HG03139 (cell line): ENCODE measurements at regions not wholly inside any gene's neighbourhood (a gene's known extent, or its start where the extent isn't known, plus 50 kb on each side); places are given as distances from the start of the nearest gene placed in this dataset.

ENCODE experiments used
- ATAC-seq: cut with Tn5 transposase; IDR thresholded peaks from one replicate; pipeline ENCODE4 v1.9.1; 2021; ENCODE audit not compliant: unreplicated experiment

DNA sequence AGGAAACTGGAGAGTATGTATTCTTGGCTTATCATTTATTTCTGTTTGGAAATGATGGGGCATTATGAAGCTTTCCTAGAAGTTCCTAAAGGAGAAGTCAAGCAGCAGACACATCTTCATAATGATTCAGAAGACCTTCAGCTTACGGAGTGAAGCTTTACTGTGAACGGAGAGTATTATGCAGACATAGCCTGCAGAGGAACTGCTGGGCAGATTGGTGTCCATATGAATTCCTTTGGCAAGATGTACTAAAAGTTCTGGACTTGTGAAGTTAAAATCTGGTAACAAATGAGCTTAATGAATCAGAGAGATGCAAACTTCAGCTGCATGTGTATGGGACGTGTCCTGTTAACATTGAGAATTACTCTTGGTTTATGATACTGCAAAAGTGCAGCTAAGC is 60.1 kb downstream of the NABP1 start:
- no peak for ATAC-seq

DNA sequence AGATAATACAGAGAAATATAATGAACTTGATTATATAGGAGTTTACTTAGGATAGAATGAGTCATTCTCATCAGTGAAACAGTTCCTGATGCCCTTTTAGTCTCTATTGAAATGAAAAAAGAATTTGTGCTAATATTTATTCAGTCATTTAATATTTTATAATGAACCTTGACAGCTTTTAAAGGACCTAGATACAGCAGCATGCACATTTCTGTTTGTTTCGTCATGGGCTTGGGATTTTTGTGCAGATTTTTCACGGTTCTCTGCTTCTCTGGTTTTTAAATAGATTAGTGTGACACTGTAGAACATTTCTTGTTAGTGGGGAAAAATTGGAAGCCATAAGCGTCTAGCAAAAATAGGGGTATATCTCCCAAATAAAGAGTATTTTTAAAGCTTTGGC is 60.7 kb downstream of the NABP1 start:
- no peak for ATAC-seq

DNA sequence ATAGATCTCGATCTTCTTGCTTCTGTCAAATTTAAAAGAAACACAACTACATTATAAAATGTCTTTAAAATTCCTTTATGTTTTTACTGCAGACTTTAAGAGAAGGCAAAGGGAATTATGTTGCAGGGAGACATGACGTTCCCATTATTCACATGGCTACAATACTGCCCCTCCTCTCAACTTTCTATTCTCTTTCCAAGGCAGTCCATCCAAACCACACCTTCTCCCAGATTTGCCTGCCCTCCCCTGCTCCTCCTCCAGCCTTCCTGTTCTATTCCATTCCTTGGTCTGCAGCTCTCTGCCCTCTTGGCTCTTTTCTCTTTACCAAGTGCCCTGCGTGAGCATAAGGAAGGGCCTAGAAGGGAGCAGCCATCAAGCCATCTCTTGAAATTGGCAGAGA is 61.3 kb downstream of the NABP1 start:
- no peak for ATAC-seq

DNA sequence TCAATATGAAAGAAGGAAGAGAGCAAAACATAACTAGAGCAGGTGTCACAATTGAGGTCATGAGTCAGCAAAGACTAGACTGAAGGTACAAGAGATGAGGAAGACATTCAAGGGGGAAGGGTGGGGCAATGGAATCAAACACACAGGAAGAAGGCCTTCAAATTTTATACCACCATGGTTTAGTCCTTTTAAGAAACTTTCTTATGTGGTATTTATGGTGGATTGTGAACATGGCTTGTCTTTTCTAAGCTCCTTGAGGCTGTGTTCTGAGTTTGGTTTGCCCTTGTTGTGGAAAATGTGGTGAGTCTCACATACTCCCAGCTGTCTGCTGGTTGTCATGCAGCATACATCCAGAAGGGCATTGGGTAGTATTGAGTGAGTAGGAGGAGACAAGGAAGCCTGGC is 62.1 kb downstream of the NABP1 start:
- ATAC-seq, result peak; percentile 88

DNA sequence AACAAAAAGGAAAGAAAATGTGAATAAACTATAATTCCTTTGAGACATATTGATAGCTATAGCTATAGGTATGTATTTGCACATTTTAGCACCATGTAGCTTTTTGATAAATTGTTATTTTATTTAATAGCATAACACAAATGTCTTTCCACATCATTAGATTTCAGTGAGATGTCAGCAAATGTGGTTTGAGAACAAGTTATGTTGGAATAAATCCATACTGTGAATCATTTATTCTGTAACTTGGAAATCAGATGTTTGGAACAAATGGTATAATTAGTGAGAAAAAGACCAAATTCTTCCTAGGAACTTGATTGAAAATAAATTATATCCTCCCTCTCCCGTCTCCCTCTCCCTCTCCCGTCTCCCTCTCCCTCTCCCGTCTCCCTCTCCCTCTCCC is 62.8 kb downstream of the NABP1 start:
- ATAC-seq, result no peak

DNA sequence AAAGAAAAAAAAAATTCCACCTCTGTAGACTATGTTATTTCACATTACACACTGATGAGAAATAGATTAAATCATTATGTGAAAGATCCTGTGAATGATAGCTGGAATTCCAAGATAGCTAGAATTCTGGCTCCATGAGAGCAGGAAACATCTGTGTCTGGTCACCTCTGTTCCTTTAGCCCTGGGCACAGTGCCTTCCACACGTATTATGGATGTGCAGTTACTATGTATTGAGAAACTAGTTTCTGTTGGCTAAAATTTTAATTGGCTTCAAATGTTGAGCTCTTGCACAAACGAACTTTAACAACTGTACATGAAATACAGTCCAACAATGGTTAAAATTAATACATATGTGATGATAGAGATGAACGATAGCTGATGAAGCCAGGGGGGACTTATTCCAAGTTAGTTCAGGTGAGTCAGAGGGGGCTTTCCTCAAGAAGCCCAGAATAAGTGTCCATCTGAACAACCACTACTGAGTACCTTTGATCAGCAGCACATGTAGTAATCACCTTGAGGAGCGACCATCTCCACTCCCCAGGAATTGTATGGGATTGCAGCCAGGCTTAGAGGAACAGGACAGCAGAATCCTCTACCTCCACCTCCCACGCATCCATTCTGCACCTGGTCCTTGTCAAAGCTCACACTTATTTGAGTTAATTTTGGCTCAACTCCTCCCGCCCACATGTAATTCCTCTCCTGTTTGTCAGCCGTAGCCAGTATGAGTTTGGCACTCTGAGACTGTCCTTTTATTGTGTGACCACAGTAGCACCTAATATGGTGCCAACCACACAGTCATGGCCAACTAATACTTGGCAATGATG is 68.6 kb downstream of the NABP1 start:
- no peak for ATAC-seq

DNA sequence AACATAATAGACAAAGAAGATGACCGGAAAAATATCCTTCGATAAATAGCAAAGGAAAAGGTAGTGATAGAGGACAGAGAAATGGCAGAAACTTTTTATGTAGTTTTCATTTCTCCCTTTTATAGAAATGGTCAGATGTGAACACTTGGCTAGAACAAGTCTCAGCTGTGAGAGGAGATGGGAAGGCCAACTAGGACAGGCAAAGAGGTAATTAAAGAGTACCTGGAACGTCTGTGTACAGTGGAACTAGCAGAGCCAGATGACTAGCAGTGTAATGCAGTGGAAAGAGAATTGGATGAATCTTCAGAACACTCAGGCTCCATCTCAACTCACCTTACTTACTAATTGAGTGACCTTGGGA is 69.2 kb downstream of the NABP1 start:
- ATAC-seq, result no peak

DNA sequence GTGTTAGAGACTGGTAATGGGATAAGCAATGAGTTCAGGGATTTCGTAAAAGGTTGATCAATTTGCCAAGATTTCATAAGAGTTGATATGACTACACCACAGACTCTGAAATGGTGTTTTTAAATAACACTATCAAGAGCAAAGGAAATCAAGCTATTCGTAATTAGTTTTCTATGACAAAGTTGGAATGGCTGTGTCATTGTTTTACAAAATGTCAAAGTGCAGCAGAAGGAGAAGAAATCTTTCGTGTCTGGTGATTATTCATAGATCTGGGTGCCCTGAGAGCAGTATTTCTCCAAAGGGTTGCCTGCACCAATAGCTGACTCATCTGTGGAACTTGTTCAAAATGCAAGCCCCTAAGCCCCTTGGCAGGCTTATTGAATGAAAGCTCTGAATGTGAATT is 70.1 kb downstream of the NABP1 start:
- no peak for ATAC-seq

DNA sequence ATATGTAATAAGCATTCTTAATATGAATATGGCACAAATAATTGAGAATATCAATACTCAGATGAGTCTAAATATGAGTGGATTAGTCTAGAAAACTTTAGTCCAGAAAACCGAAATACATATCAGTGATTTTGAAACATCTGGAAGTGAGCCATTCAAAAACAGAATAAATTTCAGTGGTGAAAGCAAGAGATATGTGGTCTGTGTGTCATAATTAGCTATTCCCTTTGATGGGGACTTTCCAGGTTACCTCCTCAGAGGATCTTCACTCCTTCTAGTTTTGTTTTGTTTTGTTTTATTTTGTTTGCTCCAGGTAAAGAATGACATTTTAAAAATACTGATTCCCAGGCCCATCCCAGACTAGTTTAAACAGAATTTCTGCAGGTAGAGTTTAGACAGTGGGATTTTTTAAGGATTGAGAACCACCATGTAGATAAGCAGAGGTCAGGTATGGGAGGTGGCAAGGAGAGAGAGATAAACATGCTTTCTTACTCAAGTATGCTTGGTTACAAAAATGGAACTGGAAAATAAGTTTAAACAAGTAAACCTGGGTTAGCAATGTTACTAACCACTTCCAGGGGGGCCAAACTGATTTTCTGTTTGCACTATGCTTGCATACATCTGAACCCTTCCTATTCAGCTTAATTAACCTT is 70.7 kb downstream of the NABP1 start:
- ATAC-seq, result no peak

DNA sequence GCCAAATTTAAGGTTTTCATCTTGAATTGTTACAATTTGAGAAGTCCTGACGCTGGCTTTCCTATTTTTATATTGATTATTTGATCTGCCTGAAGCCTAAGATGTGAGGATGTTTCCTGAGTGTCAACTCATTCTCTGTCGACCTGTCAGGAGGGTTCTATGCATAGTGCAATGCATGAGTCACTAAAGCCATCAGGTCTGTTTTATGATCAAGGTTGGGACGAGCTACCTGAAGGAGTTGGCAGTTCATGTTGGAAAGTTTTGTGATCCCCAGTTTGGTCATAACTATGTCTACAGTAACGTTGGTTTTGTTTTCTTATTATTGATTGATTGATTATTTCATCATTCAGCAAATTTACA is 71.2 kb downstream of the NABP1 start:
- ATAC-seq, result no peak

DNA sequence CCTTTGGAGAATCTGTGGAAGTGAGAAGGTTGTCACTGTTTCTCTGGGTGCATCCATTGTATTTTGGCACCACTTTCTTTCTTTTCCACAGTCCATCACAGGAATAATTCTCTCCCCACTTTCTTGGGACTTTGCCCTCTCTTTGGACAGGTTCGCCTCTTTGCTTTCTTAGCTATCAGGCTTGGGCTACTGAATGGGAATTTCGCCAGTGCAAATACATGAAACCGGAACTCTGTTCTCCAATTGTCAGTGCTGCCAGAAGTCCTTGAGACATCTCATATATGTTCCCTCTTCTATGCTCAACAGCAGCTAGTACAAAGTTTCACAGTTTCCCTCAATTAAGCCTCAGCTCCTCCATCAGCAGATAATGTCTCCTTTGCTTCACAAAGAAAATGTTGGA is 76.2 kb downstream of the NABP1 start:
- ATAC-seq, result no peak

DNA sequence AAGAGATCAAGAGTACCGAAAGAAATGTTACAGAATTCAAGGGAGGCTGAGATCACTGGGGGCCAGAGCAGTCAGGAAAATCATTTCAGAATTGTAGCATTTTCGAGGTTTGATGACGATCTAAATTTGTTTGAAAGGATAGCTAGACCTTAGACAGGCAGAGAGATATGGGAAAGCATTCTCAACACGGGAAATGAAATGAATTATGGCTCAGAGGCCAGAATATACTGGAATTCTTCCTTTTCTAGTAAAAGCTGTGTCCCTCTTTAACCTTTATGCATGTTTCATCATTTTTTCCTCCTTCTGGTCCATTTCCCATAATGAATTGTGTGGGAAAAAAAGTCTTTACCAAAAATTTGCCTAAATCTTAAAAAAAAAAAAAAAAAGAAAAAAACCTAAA is 78.8 kb downstream of the NABP1 start:
- ATAC-seq, result no peak

DNA sequence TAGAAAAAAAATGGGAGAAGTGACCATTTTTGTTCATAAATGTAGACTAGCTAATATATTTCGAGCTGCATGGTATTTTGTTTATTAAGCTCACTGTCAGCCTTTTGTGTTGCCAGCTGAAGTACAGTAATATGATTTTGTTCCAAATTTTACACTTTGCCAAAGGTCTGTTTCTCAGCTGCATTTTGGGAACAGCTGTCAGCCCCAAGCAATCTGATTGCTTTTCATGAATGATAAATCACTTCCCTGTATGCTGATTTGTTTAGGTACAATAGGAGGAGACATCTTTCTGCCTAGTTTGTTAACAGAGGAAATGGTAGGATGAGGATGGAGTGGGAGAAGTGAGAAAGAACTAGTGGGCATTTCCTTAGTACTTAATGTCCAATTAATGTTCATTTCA is 79.3 kb downstream of the NABP1 start:
- ATAC-seq, result no peak

DNA sequence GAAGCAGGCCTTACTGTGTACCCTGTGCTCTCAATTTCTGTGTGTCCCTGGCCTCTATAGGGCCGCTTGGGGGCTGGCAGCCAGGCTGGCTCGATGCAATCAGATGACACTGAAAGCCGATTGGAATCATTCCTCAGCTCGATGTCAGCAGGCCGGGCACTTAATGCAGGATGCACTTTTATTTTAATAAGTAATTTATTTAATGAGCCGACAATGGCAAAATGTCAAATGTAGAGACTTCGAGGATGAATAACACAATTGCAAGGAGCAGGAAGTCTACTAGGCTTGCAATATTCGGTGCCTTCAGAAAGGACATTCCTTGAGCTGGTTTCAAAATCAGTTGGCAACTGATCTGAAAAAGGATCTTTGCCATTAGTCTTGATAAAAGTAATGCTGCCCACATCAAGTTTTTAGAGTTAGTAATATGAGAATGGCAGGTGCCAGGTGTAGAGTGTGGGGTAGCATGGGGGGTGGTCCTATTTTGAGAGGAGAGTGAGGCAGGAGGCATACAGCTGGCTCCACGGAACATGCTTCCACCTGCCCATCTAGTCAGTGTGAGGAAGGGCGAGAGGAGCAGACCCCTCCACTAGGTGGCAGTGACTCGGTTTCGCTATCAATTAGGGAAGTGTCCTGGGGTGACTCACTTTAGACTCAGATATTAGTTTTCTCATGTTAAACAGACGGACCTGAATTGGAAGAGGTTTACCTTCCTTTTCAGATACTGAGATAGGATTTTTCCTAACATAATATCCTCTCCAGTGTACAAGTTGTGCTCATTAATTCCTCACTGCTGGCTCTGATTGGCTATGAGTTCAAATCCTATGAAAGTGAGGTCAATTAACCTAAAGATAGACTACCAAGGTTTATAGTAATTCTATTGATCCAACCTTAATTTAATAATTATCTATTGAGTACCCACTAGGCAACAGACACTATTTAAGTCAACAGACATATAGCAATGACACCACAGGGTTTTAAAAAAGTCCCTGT is 80.9 kb downstream of the NABP1 start:
- peak; percentile 100 for ATAC-seq

DNA sequence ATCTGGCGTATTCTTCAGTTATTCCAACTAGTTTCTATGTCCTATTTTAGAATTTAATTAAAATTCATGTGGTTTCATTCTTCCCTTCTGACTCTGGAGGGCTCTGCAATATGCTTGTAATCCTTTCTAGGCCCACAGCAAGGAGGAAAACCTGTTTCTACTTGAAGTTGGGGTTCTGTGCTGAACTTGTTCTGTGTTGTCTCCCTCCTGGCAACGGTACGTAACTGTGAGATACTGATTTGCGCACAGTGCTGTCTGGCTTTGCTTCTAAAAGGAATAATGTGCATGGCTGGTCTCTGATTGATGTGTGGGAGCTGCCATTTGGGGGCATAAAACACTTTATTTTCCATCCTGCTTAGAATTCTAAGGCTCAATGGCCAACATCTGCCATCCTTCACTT is 81.7 kb downstream of the NABP1 start:
- ATAC-seq, result no peak

DNA sequence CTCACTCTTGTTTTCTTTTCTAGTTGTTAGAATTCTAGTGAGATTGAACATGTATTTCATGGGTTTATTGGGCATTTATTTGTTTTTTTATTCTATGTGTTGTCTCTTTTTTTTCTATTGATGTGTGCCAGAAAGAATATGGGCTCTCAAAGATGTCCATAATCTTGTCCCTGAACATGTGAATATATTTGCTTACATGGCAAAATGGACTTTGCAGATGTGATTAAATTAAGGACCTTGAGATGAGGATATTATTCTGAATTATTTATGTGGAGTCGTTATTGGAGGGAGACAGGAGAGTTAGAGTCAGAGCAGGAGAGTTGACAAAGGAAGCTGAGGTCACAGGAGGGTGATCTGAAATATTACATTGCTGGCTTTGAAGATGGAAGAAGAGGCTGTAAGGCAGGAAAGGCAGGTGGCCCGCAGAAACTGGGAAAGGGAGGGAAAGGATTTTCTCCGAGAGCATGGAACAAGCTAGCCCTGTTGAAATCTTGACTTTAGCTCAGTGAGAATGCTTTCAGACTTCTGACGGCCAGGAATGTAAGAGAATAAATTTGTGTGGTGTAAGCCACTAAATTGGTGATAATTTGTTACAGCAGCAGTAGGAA is 82.8 kb downstream of the NABP1 start:
- ATAC-seq, result no peak

DNA sequence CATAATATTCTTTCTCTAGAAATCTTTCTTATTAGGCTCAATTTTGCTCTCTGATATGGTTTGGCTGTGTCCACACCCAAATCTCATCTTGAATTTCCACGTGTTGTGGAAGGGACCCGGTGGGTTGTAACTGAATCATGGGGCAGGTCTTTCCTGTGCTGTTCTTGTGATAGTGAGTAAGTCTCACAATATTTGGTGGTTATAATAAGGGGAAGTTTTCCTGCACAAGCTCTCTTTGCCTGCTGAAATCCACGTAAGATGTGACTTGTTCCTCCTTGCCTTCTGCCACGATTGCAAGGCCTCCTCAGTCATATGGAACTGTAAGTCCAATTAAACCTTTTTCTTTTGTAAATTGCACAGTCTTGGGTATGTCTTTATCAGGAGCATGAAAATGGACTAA is 73.8 kb downstream of the CAVIN2 start:
- no peak for ATAC-seq

DNA sequence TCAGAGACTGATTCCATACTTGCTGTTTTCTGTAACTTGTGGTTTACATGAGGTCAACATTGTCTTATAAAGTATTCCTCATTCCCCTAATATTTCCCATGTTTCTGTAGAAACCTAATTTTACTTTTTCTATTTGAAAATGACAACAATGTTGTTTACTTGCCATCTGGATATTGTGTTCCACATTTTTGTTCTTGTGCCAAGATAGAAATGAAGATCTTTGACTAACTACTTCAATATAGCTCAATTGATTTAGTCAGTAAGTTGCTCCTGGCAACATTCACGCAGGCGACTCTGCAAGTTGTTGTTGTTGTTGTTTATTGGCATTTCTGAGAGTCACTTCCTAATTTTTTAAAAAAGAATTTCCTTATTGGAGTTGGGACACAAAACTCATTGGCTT is 69.5 kb downstream of the CAVIN2 start:
- ATAC-seq, result no peak

DNA sequence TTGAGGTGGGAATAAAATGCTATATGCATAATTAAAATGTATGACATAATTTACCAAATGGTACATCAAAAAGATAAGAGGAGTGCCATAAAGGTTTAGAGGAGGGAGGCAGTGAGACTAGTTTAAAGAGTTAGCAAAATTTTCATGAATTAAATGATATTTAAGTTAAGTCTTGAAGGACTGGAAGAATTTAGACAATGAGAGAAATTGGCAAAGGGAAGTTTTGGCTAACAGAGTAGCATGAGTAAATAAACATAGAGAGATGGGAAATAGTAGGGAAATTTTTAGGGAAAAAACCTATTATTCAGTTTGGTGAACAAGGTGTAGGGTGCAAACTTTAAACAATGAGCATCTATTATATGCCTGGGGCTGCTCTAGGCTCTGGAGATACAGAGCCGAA is 68.8 kb downstream of the CAVIN2 start:
- no peak for ATAC-seq

DNA sequence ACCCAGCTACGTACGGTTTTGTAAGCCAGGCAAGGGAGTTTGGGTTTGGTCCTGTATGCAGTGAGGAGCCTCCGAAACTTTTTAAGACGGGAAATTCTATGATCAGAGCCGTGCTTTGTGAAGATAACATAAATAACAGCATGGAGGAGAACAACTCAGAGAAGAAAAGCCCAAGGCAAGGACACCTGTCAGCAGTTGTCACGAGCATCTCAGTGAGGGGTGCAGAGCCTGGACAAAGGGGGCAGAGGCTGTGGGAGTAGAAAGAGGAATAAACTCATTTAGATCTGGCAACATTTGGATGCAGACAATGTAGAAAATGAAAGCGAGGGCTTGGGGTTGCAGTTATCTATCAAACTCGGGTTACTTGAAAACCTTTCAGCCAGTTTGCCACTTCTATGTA is 64.5 kb downstream of the CAVIN2 start:
- ATAC-seq, result no peak

DNA sequence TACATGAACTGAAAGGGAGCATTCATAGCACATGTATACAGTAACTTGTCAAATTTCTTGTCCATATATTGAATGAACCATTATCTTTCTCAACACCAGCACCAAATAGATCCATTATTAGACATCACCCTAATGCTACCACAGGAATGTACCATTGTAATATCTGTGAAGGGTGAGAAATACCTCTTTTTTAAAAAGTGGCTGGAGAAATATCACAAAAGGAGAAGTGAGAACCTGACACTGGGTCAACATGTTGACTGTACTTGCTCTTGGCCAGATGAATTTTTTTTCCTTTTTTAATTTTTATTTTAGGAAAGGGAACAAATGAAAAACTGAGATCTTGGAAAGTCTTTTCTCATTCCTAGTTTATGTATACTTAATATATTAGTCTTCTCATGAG is 63.5 kb downstream of the CAVIN2 start:
- ATAC-seq, result no peak
